GM23248 (cell line): ENCODE measurements at regions not wholly inside any gene's neighbourhood (a gene's known extent, or its start where the extent isn't known, plus 50 kb on each side); places are given as distances from the start of the nearest gene placed in this dataset.

Experiments used
- DNase-seq: peaks from one replicate; pipeline ENCODE4 v3.0.0-alpha.2; 2015
- H2AFZ ChIP-seq: fragments of 200-600 bp; sonication (generic); 2 replicates; pipeline ENCODE4 v1.6.1; 2016; ENCODE audit warnings: antibody characterized with exemption
- H3F3A ChIP-seq: fragments of 200-600 bp; sonication (generic); 2 replicates; pipeline ENCODE4 v1.6.1; 2016; ENCODE audit warnings: mild to moderate bottlenecking, antibody characterized with exemption, mixed run types; ENCODE audit not compliant: insufficient read depth
- H3K27ac ChIP-seq: fragments of 200-600 bp; sonication (generic); 2 replicates; pipeline ENCODE4 v1.5.1; 2016; ENCODE audit warnings: mild to moderate bottlenecking
- H3K27me3 ChIP-seq: fragments of 200-600 bp; sonication (generic); replicated peaks from 2 replicates; pipeline ENCODE4 v1.6.1; 2016; ENCODE audit warnings: mild to moderate bottlenecking; ENCODE audit not compliant: insufficient read depth
- H3K36me3 ChIP-seq: fragments of 200-600 bp; sonication (generic); 2 replicates; pipeline ENCODE4 v1.6.1; 2016; ENCODE audit warnings: low read depth, mild to moderate bottlenecking
- H3K4me1 ChIP-seq: fragments of 200-600 bp; sonication (generic); 2 replicates; pipeline ENCODE4 v1.6.1; 2016; ENCODE audit warnings: mild to moderate bottlenecking; ENCODE audit not compliant: insufficient read depth
- H3K4me2 ChIP-seq: fragments of 200-600 bp; sonication (generic); one replicate; pipeline ENCODE4 v1.6.1; 2016; ENCODE audit warnings: mild to moderate bottlenecking; ENCODE audit not compliant: unreplicated experiment
- H3K4me3 ChIP-seq: fragments of 200-600 bp; sonication (generic); 2 replicates; pipeline ENCODE4 v1.5.1; 2016; ENCODE audit warnings: mild to moderate bottlenecking
- H3K79me2 ChIP-seq: fragments of 200-600 bp; sonication (generic); 2 replicates; pipeline ENCODE4 v1.6.1; 2016; ENCODE audit warnings: mild to moderate bottlenecking; ENCODE audit not compliant: insufficient read depth
- H3K9ac ChIP-seq: fragments of 200-600 bp; sonication (generic); 2 replicates; pipeline ENCODE4 v1.6.1; 2016; ENCODE audit warnings: mild to moderate bottlenecking
- H3K9me2 ChIP-seq: fragments of 200-600 bp; sonication (generic); 2 replicates; pipeline ENCODE4 v1.6.1; 2016; ENCODE audit warnings: mixed run types, mild to moderate bottlenecking, moderate library complexity; ENCODE audit not compliant: insufficient read depth
- H3K9me3 ChIP-seq: fragments of 200-600 bp; sonication (generic); one replicate; pipeline ENCODE4 v1.6.1; 2017; ENCODE audit warnings: low read depth
- H4K20me1 ChIP-seq: fragments of 200-600 bp; sonication (generic); 2 replicates; pipeline ENCODE4 v1.6.0; 2016; ENCODE audit not compliant: insufficient read depth
- EZH2 ChIP-seq: fragments of 200-600 bp; sonication (generic); IDR thresholded peaks from 2 replicates; pipeline ENCODE4 v1.6.1; 2018; ENCODE audit warnings: antibody characterized with exemption, mild to moderate bottlenecking; ENCODE audit not compliant: insufficient read depth, poor library complexity, severe bottlenecking
- EZH2phosphoT487 ChIP-seq: fragments of 200-600 bp; sonication (generic); IDR thresholded peaks from 2 replicates; pipeline ENCODE4 v1.6.1; 2018; ENCODE audit warnings: antibody characterized with exemption, moderate library complexity, mild to moderate bottlenecking, low read depth; ENCODE audit not compliant: insufficient read depth
- WGBS, 2 experiments: methylation state at CpG; one replicate each; pipeline ENCODE4 v1.1.6; 2015 to 2017; ENCODE audit warnings: low lambda C conversion rate in 2 of 2, low coverage in 1 of 2; ENCODE audit errors: missing lambda C conversion rate in 2 of 2; 5-methylcytosine and 5-hydroxymethylcytosine counted together
- in situ Hi-C: fragments of 300-500 bp; cut with MboI; formaldehyde crosslinking; loops from 2 replicates; pipeline ENCODE4 v1.15.0; 2020

DNA sequence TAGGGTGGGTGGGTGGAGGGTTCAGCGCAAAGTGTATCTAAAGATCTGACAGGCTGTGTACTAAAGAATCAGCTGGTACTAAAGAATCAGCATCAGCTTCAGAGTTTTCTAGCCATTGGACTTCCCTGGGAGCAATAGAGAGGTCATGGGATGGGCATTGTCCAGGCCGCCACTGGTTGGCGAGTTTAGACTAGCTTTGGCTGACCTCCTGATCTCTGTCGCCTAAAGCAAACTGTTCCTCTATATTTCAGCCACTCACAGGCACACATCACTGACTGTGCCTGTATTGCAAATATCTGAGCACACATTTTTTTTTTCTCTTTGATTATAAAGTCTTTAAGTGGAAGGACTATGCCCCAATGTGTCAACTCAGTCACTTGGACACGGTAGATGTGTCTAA is 267.8 kb upstream of the SKOR2 start:
- Histone ChIP-seq H3K27me3 (no peaks in the 10 kb centered on the region), H3K27ac (no peak overlapping the region)

DNA sequence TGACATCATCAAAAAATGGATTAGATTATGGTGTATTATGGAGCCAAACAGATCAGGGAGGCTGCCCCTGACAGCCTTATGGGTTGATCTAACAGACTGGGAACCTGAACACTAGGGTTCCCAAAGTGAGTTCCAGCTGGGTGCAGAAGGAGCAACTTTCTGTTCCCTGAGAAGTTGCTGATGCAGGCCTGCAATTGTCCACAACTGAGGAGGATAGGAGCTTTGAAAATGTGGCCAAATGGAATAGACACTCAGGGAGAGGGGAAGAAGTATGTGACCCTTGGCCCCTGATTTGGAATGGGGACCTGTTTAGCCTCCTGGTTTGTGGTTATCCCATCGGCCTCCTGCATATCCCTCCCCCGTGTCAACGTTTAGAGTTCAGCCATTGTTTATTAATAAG is 262.2 kb upstream of the SKOR2 start:
- Histone ChIP-seq H3K9me3 (no peaks in the 10 kb centered on the region), H2AFZ (no peak overlapping the region), H3K36me3 (no peaks in the 10 kb centered on the region), H3K4me2 (no peak overlapping the region), H4K20me1 (no peaks in the 10 kb centered on the region), H3K9me2 (no peaks in the 10 kb centered on the region), H3K79me2 (no peaks in the 10 kb centered on the region), H3K27ac (no peak overlapping the region), H3F3A (no peaks in the 10 kb centered on the region), H3K4me3 (no peak overlapping the region), H3K27me3 (no peaks in the 10 kb centered on the region), H3K4me1 (no peaks in the 10 kb centered on the region), H3K9ac (no peak overlapping the region)
- no peak for DNase-seq
- 32 to 39% methylated on average over 3 of the region's 3 CpGs for WGBS, 2 experiments
- TF ChIP-seq EZH2phosphoT487 (no peak), EZH2 (no peak)
- in situ Hi-C loops = no loop called here

More for the DNA sequence above, 267.8 kb upstream of the SKOR2 start:
- no peaks in the 10 kb centered on the region for H3K9me2 ChIP-seq
- H2AFZ ChIP-seq = no peak overlapping the region
- H3K9ac ChIP-seq = no peak overlapping the region
- no peaks in the 10 kb centered on the region for H3K79me2 ChIP-seq
- H3K9me3 ChIP-seq = no peaks in the 10 kb centered on the region
- no peaks in the 10 kb centered on the region for H3K36me3 ChIP-seq
- 56 to 61% methylated on average over 5 of the region's 5 CpGs for WGBS, 2 experiments
- no peaks in the 10 kb centered on the region for H4K20me1 ChIP-seq
- H3K4me2 ChIP-seq = no peak overlapping the region
- no peaks in the 10 kb centered on the region for H3K4me1 ChIP-seq
- in situ Hi-C loops = no loop called here
- no peaks in the 10 kb centered on the region for H3F3A ChIP-seq
- no peak for TF ChIP-seq EZH2phosphoT487
- no peak for TF ChIP-seq EZH2
- no peak overlapping the region for H3K4me3 ChIP-seq
- DNase-seq = no peak

DNA sequence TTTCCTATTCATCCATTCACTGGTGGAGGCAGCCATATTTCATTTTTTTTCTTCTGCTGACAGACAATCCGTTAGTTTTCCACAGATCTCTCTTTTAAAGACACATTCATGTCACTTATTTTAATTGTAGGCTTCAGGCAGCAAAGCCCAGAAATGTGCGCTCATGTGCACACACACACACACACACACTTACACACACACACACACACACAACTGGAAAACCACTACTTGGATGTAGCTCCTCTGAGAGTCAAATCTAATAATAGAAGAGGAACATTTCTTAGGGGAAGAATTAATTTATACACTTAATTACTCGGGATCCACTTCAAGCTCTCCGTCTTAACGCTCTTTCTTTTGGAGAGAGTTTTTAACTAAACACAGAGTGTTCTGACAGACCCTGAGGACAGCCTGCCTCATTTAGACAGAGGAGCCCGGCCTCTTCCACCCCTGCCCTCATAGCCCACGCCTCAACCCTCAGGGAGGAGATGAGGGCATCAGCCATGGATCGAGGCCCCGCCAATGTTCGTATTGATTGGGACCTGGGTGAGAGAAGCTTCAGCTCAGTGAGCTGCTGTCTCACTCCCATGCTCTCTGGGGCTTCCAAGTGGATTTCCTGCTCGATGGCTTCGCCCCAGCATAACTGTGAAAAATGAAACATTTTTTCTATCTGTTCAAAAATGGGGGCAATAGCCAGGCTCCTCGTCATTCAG is 261.4 kb upstream of the SKOR2 start:
- Histone ChIP-seq H3K4me3 (no peak overlapping the region), H3K9me3 (no peaks in the 10 kb centered on the region), H3K9ac (no peak overlapping the region), H3F3A (no peaks in the 10 kb centered on the region), H3K36me3 (no peaks in the 10 kb centered on the region), H2AFZ (no peak overlapping the region), H3K9me2 (no peaks in the 10 kb centered on the region), H3K27ac (no peak overlapping the region), H3K79me2 (no peaks in the 10 kb centered on the region), H4K20me1 (no peaks in the 10 kb centered on the region), H3K4me1 (no peaks in the 10 kb centered on the region), H3K27me3 (no peaks in the 10 kb centered on the region), H3K4me2 (no peak overlapping the region)
- in situ Hi-C loops = no loop called here
- no peak for DNase-seq
- TF ChIP-seq EZH2phosphoT487 = no peak
- no peak for TF ChIP-seq EZH2
- 27 to 30% methylated on average over 13 of the region's 13 CpGs for WGBS, 2 experiments

DNA sequence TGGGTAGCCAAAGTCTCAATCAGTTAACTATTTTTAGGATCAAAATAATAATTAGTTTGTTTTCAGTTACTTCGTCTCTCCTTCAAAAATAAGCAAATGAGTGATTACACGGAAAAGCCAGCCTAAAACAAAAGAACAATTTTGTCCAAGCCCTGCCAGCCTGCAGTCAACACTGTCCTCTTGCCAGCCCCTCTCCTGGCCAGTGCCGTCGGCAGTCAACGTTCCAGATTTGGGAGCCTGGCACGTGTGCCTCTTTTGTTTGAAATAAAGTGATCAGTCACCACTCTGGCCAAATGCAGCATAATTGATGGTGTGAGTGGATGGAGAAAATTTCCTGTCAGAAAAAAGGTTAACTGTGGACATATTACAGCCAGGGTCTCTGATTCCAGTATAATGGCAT is 260.6 kb upstream of the SKOR2 start:
- no peak overlapping the region for H3K4me2 ChIP-seq
- H2AFZ ChIP-seq = no peak overlapping the region
- no peak for TF ChIP-seq EZH2
- no peak for TF ChIP-seq EZH2phosphoT487
- H3K36me3 ChIP-seq = no peaks in the 10 kb centered on the region
- 3 to 6% methylated on average over 6 of the region's 6 CpGs for WGBS, 2 experiments
- no peak overlapping the region for H3K4me3 ChIP-seq
- no peak overlapping the region for H3K27ac ChIP-seq
- no peak for DNase-seq
- H3F3A ChIP-seq = no peaks in the 10 kb centered on the region
- no peak overlapping the region for H3K9ac ChIP-seq
- H4K20me1 ChIP-seq = no peaks in the 10 kb centered on the region
- no peaks in the 10 kb centered on the region for H3K9me3 ChIP-seq
- no peaks in the 10 kb centered on the region for H3K79me2 ChIP-seq
- H3K4me1 ChIP-seq = no peaks in the 10 kb centered on the region
- H3K27me3 ChIP-seq = no peaks in the 10 kb centered on the region
- in situ Hi-C loops = no loop called here
- no peaks in the 10 kb centered on the region for H3K9me2 ChIP-seq

DNA sequence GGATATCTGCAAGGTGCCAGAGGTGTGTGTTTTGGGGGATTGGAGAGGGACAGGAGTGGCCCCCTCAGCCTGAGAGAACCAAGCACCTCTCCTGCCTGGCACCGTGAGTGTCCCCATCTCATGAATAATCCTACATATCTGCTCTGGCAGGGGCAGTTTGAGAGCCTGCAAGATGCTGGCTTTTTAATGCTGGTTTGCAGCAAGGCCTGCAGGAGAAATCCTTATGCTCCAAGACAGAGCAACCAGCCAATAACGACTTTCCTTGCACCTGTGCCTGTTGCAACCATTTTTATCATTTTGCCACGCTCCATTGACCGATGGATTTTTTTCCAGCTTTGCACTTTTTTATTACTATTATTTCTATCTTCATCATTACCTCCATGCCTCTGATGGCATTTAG is 259.4 kb upstream of the SKOR2 start:
- WGBS, 2 experiments = 46 to 47% methylated on average over 4 of the region's 4 CpGs
- Histone ChIP-seq H3K27ac (no peak overlapping the region), H2AFZ (no peak overlapping the region), H3K9ac (no peak overlapping the region), H3K36me3 (no peaks in the 10 kb centered on the region), H3K79me2 (no peaks in the 10 kb centered on the region), H3K4me3 (no peak overlapping the region), H3K4me1 (no peaks in the 10 kb centered on the region), H3K27me3 (no peaks in the 10 kb centered on the region), H3K4me2 (no peak overlapping the region), H3K9me3 (no peaks in the 10 kb centered on the region), H4K20me1 (no peaks in the 10 kb centered on the region), H3K9me2 (no peaks in the 10 kb centered on the region), H3F3A (no peaks in the 10 kb centered on the region)
- TF ChIP-seq EZH2phosphoT487 = no peak
- no peak for TF ChIP-seq EZH2
- in situ Hi-C loops = no loop called here
- DNase-seq = no peak
